ENCODE measurements at regions not wholly inside any gene's neighbourhood (a gene's known extent, or its start where the extent isn't known, plus 50 kb on each side); places are given as distances from the start of the nearest gene placed in this dataset.

DNA sequence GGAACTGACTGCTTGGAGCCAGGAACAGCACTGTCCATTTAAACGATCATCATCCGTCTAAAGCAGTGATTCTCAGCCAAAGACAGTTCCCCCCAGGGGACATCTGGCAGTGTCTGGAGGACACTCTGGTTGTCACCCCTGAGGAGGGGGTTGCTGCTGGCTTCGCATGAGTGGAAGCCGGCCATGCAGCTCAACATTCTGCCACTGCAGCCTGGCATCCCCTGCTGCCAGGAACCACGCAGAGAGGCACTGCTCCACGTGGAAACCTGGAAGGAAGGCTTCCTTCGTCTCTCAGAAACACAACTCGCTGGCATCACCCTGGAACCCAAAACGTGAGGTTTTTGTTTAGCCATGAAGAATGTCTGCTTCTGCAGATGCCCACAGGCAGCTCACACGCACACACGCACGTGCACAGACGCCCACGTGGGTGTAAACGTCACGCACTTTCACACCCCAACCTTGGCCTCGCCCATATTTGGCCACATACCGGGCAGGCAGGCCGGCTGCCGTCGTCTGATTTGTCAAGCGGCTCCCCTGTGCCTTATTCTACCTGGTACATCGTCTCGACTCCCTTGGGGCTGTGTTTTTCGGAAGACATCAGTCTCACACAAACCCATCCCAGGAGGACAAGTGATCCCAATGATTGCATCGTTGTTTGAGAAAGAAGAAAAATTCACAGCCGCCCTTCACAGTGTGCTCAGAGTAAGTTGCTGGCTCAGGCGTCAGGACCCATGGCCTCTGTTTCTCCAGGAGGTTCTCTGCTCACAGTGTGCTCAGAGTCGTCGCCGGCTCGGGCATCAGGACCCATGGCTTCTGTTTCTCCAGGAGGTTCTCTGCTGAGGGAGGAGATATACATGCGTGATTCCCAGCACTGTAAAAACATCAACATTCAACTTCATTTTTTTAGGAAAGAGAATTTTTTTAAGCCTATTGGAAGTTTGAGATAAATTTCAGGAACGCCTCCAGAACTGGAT lies 127.2 kb upstream of the PPP2R2D start:
- Histone ChIP-seq H3K27me3 (peaks cover 0 to 20% of the 10 kb centered on the region in 2 donors), H3K27ac (no peak overlapping the region), H3K4me1 (no peaks in the 10 kb centered on the region), H3K36me3 (no peaks in the 10 kb centered on the region), H3K4me3 (no peak overlapping the region), H3K9me3 (peaks cover 23 to 30% of the 10 kb centered on the region in 2 donors)
- DNase-seq (ENCODE audit: low spot score in 2 of 2): no peak
- intact Hi-C loops (cut with DNase I; ENCODE audit: low total_unique reads): no loop called here
- TF ChIP-seq, protein P1, sequence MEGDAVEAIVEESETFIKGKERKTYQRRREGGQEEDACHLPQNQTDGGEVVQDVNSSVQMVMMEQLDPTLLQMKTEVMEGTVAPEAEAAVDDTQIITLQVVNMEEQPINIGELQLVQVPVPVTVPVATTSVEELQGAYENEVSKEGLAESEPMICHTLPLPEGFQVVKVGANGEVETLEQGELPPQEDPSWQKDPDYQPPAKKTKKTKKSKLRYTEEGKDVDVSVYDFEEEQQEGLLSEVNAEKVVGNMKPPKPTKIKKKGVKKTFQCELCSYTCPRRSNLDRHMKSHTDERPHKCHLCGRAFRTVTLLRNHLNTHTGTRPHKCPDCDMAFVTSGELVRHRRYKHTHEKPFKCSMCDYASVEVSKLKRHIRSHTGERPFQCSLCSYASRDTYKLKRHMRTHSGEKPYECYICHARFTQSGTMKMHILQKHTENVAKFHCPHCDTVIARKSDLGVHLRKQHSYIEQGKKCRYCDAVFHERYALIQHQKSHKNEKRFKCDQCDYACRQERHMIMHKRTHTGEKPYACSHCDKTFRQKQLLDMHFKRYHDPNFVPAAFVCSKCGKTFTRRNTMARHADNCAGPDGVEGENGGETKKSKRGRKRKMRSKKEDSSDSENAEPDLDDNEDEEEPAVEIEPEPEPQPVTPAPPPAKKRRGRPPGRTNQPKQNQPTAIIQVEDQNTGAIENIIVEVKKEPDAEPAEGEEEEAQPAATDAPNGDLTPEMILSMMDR (IDR thresholded peaks at IDR 0.05): no peak
- TF ChIP-seq POLR2A (IDR thresholded peaks at IDR 0.05): no peak
- no peak for TF ChIP-seq POLR2AphosphoS5 (IDR thresholded peaks at IDR 0.05)

DNA sequence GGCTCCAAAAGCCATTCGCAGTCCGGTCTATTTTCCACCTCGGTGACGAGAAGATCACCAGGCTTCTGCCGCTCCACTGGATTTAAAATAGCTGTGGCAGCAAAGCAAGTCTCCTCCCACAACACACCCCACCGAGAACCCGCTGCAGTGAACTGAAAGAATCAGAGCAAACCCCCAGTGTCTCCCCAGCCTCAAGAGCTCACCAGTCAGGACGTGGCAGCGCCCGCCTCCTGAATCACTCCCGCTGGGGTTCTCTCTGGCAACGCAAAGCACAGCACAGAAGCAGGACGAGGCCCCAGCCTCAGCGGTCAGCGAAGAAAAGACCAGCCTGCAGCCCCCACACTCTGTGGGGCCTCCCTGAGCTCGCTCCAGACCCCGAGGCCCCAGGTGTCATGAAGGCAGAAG lies 126.1 kb upstream of the PPP2R2D start:
- peaks cover 0 to 25% of the 10 kb centered on the region in 2 donors for H3K27me3 ChIP-seq
- no peaks in the 10 kb centered on the region for H3K36me3 ChIP-seq
- H3K27ac ChIP-seq: no peak overlapping the region
- no peak for DNase-seq (ENCODE audit: low spot score in 2 of 2)
- H3K4me1 ChIP-seq: no peaks in the 10 kb centered on the region
- intact Hi-C loops (cut with DNase I; ENCODE audit: low total_unique reads): no loop called here
- no peak overlapping the region for H3K4me3 ChIP-seq
- peaks cover 30 to 32% of the 10 kb centered on the region in 2 donors for H3K9me3 ChIP-seq
- TF ChIP-seq POLR2AphosphoS5 (IDR thresholded peaks at IDR 0.05) (no peak), POLR2A (IDR thresholded peaks at IDR 0.05) (no peak)
- TF ChIP-seq, protein P1 (IDR thresholded peaks at IDR 0.05): no peak

DNA sequence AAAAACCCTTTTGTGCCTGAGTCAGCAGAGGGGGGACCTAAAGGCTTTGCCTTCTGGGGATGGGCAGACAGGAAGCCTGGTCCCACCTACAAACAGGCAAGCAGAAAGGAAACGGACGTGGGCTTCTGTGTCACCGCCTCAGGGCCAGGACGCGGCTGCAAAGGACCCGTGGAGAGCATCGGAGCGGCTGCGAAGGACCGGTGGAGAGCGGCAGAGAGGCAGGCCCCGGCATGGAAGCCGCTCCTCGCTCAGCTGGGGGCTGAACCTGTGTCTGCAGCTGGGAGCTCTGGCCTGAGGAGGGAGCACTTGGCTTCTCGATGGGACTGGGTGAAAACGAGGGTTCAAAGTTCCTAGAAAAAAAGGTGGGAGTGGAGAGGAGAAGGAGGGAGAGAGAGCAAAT lies 125.4 kb upstream of the PPP2R2D start:
- DNase-seq (ENCODE audit: low spot score in 2 of 2): no peak
- intact Hi-C loops (cut with DNase I; ENCODE audit: low total_unique reads): no loop called here
- Histone ChIP-seq H3K27ac (no peak overlapping the region), H3K36me3 (no peaks in the 10 kb centered on the region), H3K9me3 (peaks cover 30 to 32% of the 10 kb centered on the region in 2 donors), H3K4me1 (no peaks in the 10 kb centered on the region), H3K4me3 (no peak overlapping the region), H3K27me3 (peaks cover 0 to 29% of the 10 kb centered on the region in 2 donors)
- TF ChIP-seq POLR2A (IDR thresholded peaks at IDR 0.05): no peak

DNA sequence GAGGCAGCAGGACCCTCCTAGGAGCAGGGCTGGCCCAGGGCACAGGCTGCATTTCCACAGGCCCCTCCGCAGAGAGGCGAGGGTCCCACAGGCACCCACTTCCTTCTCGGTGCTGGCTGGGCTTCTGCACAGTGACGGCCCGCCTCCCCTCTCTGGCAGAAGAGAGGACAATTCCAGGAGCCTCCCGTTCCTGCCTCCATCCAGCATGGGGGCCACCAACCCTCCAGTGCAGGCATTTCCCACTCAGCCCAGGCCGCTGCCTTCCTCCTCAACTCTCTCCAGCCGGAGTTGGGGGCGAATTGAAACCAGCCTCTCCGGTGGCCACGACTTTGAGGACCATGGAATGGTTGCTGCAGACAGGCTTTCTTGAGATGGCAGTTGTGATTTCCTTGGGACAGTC lies 125.0 kb upstream of the PPP2R2D start:
- no peak overlapping the region for H3K27ac ChIP-seq
- no peak for DNase-seq (ENCODE audit: low spot score in 2 of 2)
- H3K36me3 ChIP-seq: no peaks in the 10 kb centered on the region
- TF ChIP-seq, protein P1 (IDR thresholded peaks at IDR 0.05): no peak
- TF ChIP-seq POLR2A (IDR thresholded peaks at IDR 0.05) (no peak), POLR2AphosphoS5 (IDR thresholded peaks at IDR 0.05) (no peak)
- H3K27me3 ChIP-seq: peaks cover 0 to 29% of the 10 kb centered on the region in 2 donors
- peaks cover 30 to 32% of the 10 kb centered on the region in 2 donors for H3K9me3 ChIP-seq
- no peaks in the 10 kb centered on the region for H3K4me1 ChIP-seq
- intact Hi-C loops (cut with DNase I; ENCODE audit: low total_unique reads): no loop called here
- H3K4me3 ChIP-seq: no peak overlapping the region

DNA sequence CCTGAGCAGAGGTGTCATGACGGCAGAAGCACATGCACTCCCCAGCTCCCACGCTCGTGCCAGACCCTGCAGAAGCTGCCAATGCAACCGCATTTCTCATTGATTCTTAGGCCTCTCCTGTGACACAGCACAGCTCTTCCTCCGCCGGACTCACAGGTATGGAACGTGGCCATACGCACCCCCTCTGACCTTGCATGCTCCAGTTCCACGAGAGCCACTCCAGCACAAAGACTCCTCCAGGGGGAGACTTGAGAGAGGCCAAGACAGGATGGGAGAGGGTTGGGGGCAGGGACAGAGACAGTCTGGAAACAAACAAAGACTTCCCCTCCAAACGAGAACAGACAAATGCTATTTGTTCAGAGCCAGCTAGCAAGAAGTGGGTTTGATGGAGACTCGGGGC lies 124.3 kb upstream of the PPP2R2D start:
- Histone ChIP-seq H3K36me3 (no peaks in the 10 kb centered on the region), H3K4me1 (no peaks in the 10 kb centered on the region), H3K4me3 (no peak overlapping the region), H3K27me3 (peaks cover 0 to 23% of the 10 kb centered on the region in 2 donors), H3K27ac (no peak overlapping the region), H3K9me3 (peaks cover 30 to 32% of the 10 kb centered on the region in 2 donors)
- intact Hi-C loops (cut with DNase I; ENCODE audit: low total_unique reads): no loop called here
- no peak for DNase-seq (ENCODE audit: low spot score in 2 of 2)
- TF ChIP-seq POLR2AphosphoS5 (IDR thresholded peaks at IDR 0.05) (no peak), POLR2A (IDR thresholded peaks at IDR 0.05) (no peak)
- TF ChIP-seq, protein P1 (IDR thresholded peaks at IDR 0.05): no peak
